ENCODE measurements at regions not wholly inside any gene's neighbourhood (a gene's known extent, or its start where the extent isn't known, plus 50 kb on each side); places are given as distances from the start of the nearest gene placed in this dataset.

DNA sequence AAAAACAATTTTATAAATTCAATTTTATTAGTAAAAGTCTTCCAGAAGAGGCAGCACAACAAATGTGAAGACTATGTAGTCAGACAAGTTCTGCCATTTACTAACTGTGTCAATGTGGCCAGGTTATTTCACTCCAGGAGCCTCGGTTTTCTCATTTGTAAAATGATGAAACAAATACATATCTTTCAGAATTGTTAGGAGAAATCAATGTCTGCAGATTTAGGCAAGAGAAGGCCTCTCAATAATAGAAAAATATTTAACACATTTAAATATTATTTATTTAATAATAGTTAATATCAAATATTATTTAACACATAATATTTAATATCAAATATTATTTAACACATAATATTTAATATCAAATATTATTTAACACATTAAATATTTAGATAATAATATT, 75.6 kb upstream of the PTGFR start:
- Histone ChIP-seq H3K9me3 (peaks cover 0 to 24% (median 10%) of the 10 kb centered on the region in 12 donors), H3K36me3 (no peaks in the 10 kb centered on the region), H3K4me3 (no peak overlapping the region), H3K27me3 (no peaks in the 10 kb centered on the region), H3K4me1 (no peaks in the 10 kb centered on the region), H3K27ac (no peak overlapping the region)
- intact Hi-C loops (cut with DNase I): no loop called here
- DNase-seq (no peak), ATAC-seq (no peak)
- 66 to 81% (median 70%) methylated on average over 1 of the region's 1 CpG for WGBS, 4 donors
- TF ChIP-seq POLR2A (IDR thresholded peaks at IDR 0.05): no peak
- TF ChIP-seq, protein P1, sequence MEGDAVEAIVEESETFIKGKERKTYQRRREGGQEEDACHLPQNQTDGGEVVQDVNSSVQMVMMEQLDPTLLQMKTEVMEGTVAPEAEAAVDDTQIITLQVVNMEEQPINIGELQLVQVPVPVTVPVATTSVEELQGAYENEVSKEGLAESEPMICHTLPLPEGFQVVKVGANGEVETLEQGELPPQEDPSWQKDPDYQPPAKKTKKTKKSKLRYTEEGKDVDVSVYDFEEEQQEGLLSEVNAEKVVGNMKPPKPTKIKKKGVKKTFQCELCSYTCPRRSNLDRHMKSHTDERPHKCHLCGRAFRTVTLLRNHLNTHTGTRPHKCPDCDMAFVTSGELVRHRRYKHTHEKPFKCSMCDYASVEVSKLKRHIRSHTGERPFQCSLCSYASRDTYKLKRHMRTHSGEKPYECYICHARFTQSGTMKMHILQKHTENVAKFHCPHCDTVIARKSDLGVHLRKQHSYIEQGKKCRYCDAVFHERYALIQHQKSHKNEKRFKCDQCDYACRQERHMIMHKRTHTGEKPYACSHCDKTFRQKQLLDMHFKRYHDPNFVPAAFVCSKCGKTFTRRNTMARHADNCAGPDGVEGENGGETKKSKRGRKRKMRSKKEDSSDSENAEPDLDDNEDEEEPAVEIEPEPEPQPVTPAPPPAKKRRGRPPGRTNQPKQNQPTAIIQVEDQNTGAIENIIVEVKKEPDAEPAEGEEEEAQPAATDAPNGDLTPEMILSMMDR (IDR thresholded peaks at IDR 0.05): no peak

DNA sequence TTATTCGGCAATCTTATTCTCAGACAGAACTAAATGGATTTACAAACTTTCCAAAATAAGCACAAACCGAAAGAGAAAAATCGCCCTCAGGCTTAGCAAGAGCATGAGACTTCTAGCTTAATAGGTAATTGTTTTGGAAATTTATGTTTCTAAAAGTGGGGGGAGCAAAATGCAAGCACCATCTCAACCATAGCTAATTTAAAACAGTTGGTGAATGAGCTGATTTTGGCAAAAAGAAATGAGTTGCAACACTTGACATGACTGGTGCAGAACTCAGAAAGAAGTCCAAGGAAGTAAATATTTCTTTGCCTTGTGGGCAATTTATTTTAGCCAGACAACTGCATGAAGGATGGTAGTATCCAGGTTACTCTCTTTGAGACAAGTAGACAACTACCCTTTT, 71.5 kb upstream of the PTGFR start:
- Histone ChIP-seq H3K36me3 (no peaks in the 10 kb centered on the region), H3K9me3 (no peaks in the 10 kb centered on the region), H3K4me3 (no peak overlapping the region), H3K27ac (no peak overlapping the region), H3K27me3 (no peaks in the 10 kb centered on the region), H3K4me1 (no peaks in the 10 kb centered on the region)
- ATAC-seq (no peak), DNase-seq (no peak)
- intact Hi-C loops (cut with DNase I): no loop called here
- no peak for TF ChIP-seq POLR2A (IDR thresholded peaks at IDR 0.05)
- TF ChIP-seq, protein P1 (IDR thresholded peaks at IDR 0.05): no peak
- 71 to 80% (median 76%) methylated on average over 3 of the region's 3 CpGs for WGBS, 4 donors

GRCh38 chr1:78420181-78420580, 70.6 kb upstream of the PTGFR start:
- Histone ChIP-seq H3K27me3 (no peaks in the 10 kb centered on the region), H3K36me3 (no peaks in the 10 kb centered on the region), H3K4me1 (no peaks in the 10 kb centered on the region), H3K27ac (no peak overlapping the region), H3K4me3 (no peak overlapping the region), H3K9me3 (no peaks in the 10 kb centered on the region)
- ATAC-seq: no peak
- intact Hi-C loops (cut with DNase I): no loop called here
- no peak for DNase-seq
- 72 to 78% (median 74%) methylated on average over 3 of the region's 3 CpGs for WGBS, 4 donors
- no peak for TF ChIP-seq POLR2A (IDR thresholded peaks at IDR 0.05)
- TF ChIP-seq, protein P1 (IDR thresholded peaks at IDR 0.05): no peak

DNA sequence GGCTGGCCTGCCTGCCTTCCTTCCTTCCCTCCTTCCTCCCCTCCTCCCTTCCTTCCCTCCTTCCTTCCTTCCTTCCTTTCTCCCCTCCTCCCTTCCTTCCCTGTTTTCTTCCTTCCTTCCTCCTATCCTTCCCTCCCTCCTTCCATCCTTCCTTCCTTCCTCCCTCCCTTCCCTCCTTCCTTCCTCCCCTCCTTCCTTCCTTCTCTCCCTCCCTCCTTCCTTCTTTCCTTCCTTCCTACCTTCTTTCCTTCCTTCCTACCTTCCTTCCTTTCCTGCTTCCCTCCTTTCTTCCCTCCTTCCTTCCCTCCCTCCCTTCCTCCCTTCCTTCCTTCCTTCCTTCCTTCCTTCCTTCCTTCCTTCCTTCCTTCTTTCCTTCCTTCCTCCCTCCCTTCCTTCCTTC, 70.1 kb upstream of the PTGFR start:
- Histone ChIP-seq H3K9me3 (no peaks in the 10 kb centered on the region), H3K36me3 (no peaks in the 10 kb centered on the region), H3K27ac (no peak overlapping the region), H3K27me3 (no peaks in the 10 kb centered on the region), H3K4me1 (no peaks in the 10 kb centered on the region), H3K4me3 (no peak overlapping the region)
- ATAC-seq (no peak), DNase-seq (no peak)
- intact Hi-C loops (cut with DNase I): no loop called here
- no peak for TF ChIP-seq POLR2A (IDR thresholded peaks at IDR 0.05)
- TF ChIP-seq, protein P1 (IDR thresholded peaks at IDR 0.05): no peak

Measured in heart left ventricle (tissue), 16 donors.